ENCODE measurements at regions not wholly inside any gene's neighbourhood (a gene's known extent, or its start where the extent isn't known, plus 50 kb on each side); places are given as distances from the start of the nearest gene placed in this dataset.
"Not testable (repeated sequence)": the region's sequence is repeated elsewhere in the genome, so short reads cannot be mapped to it uniquely, and the experiment has no call there.

DNA sequence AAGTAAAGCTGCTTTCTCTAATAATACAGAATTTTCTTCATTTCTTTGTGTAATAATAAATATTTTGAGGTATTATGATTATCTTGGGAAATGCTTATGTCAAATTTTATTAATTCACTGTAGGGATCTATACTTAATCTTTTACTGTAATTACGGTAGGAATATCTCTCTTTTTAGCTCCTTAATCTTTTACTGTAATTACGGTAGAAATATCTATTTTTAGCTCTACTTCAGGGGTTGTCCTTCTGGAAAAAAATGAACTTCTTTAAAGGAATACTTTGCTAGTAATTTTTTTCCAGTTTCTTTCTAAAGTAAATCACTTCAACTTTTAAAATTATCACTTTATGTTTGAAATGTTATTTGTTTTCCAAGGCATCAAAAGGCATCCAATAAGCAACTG is 2229.4 kb upstream of the AGA start:
- Mint-ChIP-seq H3K4me3 (no peak overlapping the region), H3K27ac (no peak overlapping the region), H3K27me3 (no peaks in the 10 kb centered on the region)

GRCh38 chr4:179678093-179678814 is 2236.0 kb upstream of the AGA start:
- Mint-ChIP-seq H3K4me3 (no peak overlapping the region), H3K4me1 (no peaks in the 10 kb centered on the region), H3K27me3 (no peaks in the 10 kb centered on the region), H3K27ac (no peak overlapping the region), H3K9me3 (peaks cover 26% of the 10 kb centered on the region), H3K36me3 (ENCODE audit: low read depth) (no peaks in the 10 kb centered on the region)
- no peak for ATAC-seq (replicated peaks)

More for the DNA sequence above, 2229.4 kb upstream of the AGA start:
- no peaks in the 10 kb centered on the region for H3K36me3 Mint-ChIP-seq (ENCODE audit: low read depth)
- no peaks in the 10 kb centered on the region for H3K4me1 Mint-ChIP-seq
- ATAC-seq (replicated peaks), result no peak
- H3K9me3 Mint-ChIP-seq, result peaks cover 5% of the 10 kb centered on the region

DNA sequence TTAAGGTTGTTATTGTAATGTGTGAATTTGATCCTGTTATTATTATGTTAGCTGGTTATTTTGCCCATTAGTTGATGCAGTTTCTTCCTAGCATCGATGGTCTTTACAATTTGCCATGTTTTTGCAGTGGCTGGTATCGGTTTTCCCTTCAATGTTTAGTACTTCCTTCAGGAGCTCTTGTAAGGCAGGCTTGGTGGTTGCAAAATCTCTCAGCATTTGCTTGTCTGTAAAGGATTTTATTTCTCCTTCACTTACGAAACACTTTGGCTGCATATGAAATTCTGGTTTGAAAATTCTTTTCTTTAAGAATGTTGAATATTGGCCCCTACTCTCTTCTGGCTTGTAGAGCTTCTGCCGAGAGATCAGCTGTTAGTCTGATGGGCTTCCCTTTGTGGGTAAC is 2241.4 kb upstream of the AGA start:
- not testable (repeated sequence) for H3K36me3 Mint-ChIP-seq (ENCODE audit: low read depth); ATAC-seq (replicated peaks); H3K4me3 Mint-ChIP-seq; H3K27me3 Mint-ChIP-seq; H3K4me1 Mint-ChIP-seq; H3K27ac Mint-ChIP-seq
- peaks cover 16% of the 10 kb centered on the region for H3K9me3 Mint-ChIP-seq

- Mint-ChIP-seq H3K4me3 (no peak overlapping the region), H3K4me1 (no peaks in the 10 kb centered on the region), H3K27me3 (no peaks in the 10 kb centered on the region), H3K36me3 (ENCODE audit: low read depth) (no peaks in the 10 kb centered on the region), H3K9me3 (peaks cover 7% of the 10 kb centered on the region), H3K27ac (no peak overlapping the region)
- no peak for ATAC-seq (replicated peaks)
Measured at GRCh38 chr4:179692222-179692621, 2250.0 kb upstream of the AGA start.

DNA sequence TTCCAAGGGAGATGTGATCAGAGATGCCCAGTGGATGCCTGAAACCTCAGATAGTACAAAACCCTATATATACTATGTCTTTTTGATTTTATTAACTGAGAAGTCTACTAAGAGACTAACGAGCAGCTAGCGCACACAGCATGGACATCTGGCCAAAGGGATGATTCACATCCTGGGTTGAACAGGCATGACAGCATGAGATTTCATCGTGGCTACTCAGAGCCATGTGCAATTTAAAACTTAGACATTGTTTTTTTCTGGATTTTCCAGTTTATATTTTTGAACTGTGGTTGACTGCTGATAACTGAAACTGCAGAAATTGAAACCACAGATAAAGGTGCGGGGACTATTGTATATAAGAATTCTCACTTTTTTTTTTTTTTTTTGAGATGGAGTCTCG is 2252.9 kb upstream of the AGA start:
- Mint-ChIP-seq H3K9me3 (peaks cover 11% of the 10 kb centered on the region), H3K27me3 (no peaks in the 10 kb centered on the region), H3K36me3 (ENCODE audit: low read depth) (no peaks in the 10 kb centered on the region), H3K4me1 (no peaks in the 10 kb centered on the region), H3K4me3 (no peak overlapping the region), H3K27ac (no peak overlapping the region)
- no peak for ATAC-seq (replicated peaks)

DNA sequence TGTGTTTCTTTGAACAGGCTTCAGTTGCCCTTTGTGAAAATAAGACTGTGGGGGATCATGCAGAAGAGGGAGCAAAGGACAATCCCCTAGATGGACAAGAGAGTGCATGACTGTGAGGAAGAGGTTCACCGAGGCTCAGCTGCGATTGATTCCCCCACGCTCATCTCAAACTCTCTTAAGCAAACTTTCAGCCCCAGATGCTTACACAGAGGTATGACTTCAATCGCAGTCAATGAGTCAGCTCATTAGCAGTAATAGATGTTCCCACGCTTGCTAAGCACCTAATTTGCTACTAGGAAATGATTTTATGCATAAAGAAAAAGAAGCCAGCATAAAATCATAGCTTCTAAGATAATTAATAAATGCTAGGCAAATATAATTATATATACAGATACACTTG is 2256.1 kb upstream of the AGA start:
- peaks cover 8% of the 10 kb centered on the region for H3K9me3 Mint-ChIP-seq
- H3K4me3 Mint-ChIP-seq, result no peak overlapping the region
- H3K36me3 Mint-ChIP-seq (ENCODE audit: low read depth), result no peaks in the 10 kb centered on the region
- no peaks in the 10 kb centered on the region for H3K4me1 Mint-ChIP-seq
- no peak for ATAC-seq (replicated peaks)
- no peak overlapping the region for H3K27ac Mint-ChIP-seq
- H3K27me3 Mint-ChIP-seq, result no peaks in the 10 kb centered on the region

DNA sequence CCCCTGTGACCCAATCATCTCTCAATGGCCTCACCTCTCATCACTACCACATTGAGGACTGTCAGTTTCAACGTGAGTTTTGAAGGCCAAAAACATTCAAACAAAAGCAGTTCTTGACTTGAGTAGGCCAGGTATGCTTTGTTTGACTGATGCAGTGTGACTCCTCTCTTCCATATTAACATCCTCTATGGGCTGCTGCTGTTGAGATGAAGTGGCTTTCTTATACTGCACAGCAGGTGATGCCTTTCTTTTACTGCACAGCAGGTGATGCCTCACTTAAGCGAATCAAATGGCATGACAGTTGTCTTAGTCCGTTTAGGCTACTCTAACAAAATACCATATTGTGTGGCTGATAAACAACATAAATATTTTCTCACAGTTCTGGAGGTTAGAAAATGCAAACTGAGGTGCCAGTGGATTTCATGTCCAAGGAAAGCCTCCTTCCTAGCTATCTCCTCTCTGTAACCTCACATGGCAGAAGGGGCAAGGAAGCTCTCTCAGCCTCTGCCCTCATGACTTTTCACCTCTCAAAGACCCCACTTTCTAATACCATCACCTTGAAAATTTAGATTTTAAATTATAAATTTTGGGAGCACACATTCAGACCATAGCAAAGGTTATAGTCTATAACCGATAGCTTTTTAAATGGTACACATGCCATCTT is 2267.9 kb upstream of the AGA start:
- H3K9me3 Mint-ChIP-seq, result no peaks in the 10 kb centered on the region
- no peak for ATAC-seq (replicated peaks)

DNA sequence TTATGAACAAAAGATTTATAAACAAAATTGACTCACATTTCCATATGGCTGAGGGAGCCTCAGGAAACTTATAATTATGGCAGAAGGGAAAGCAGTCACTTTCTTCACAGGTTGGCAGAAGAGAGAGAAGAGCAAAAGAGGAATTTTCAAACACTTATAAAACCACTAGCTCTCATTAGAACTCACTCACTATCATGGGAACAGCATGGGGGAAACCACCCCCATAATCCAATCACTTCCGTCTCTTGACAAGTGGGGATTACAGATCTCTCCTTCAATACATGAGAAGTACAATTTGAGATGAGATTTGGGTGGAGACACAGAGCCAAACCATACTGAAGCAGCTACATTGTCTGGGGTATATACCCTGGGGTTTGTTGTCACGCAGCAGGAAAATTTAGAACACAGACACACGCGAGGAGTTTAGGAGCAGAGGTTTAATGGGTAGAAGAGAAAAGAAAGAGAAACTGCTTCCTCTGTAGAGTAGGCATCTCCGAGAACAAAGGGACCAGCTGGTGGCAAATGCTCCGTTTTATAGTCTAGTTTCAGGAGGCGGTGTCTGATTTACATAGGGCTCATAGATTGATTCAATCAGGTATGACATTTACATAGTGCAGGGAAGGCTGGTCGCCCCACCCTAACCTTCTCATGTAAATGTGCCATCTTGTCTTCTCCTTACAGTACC is 2277.7 kb upstream of the AGA start:
- ATAC-seq (replicated peaks), result no peak
- H3K27ac Mint-ChIP-seq, result no peak overlapping the region
- H3K27me3 Mint-ChIP-seq, result no peaks in the 10 kb centered on the region
- no peaks in the 10 kb centered on the region for H3K36me3 Mint-ChIP-seq (ENCODE audit: low read depth)
- H3K4me3 Mint-ChIP-seq, result no peak overlapping the region
- H3K4me1 Mint-ChIP-seq, result no peaks in the 10 kb centered on the region
- H3K9me3 Mint-ChIP-seq, result peaks cover 15% of the 10 kb centered on the region

More for the DNA sequence above, 2267.9 kb upstream of the AGA start:
- H3K4me1 Mint-ChIP-seq, result no peaks in the 10 kb centered on the region
- no peaks in the 10 kb centered on the region for H3K27me3 Mint-ChIP-seq
- no peaks in the 10 kb centered on the region for H3K36me3 Mint-ChIP-seq (ENCODE audit: low read depth)
- H3K27ac Mint-ChIP-seq, result no peak overlapping the region
- H3K4me3 Mint-ChIP-seq, result no peak overlapping the region

GRCh38 chr4:179726491-179726890 is 2284.3 kb upstream of the AGA start:
- H3K4me3 Mint-ChIP-seq; ATAC-seq (replicated peaks); H3K27ac Mint-ChIP-seq; H3K36me3 Mint-ChIP-seq (ENCODE audit: low read depth); H3K4me1 Mint-ChIP-seq; H3K27me3 Mint-ChIP-seq; H3K9me3 Mint-ChIP-seq: not testable (repeated sequence)

DNA sequence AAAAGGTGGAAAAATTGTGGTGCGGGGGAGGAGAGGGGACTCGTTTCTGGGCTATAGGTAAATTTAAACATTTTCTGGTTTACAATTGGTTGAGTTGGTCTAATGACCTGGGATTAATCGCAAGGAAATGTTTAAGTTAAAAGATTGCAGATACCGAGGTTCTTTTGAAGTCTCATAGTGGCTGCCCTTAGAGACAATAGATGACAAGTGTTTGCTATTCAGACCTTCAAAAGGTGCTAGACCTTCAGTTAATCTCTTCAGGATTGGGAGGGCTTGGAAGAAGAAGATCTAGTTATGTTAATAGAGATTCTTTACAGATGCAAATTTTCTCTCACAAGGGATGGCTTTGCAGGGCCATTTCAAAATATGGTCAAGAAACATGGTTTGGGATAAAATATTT is 2286.1 kb upstream of the AGA start:
- H3K4me3 Mint-ChIP-seq, result no peak overlapping the region
- H3K36me3 Mint-ChIP-seq (ENCODE audit: low read depth), result no peaks in the 10 kb centered on the region
- H3K27me3 Mint-ChIP-seq, result no peaks in the 10 kb centered on the region
- no peak for ATAC-seq (replicated peaks)
- no peaks in the 10 kb centered on the region for H3K9me3 Mint-ChIP-seq
- H3K4me1 Mint-ChIP-seq, result no peaks in the 10 kb centered on the region
- no peak overlapping the region for H3K27ac Mint-ChIP-seq

- not testable (repeated sequence) for ATAC-seq (replicated peaks); H3K4me3 Mint-ChIP-seq; H3K27ac Mint-ChIP-seq; H3K4me1 Mint-ChIP-seq; H3K27me3 Mint-ChIP-seq; H3K36me3 Mint-ChIP-seq (ENCODE audit: low read depth)
- H3K9me3 Mint-ChIP-seq, result peaks cover 16% of the 10 kb centered on the region
Measured at GRCh38 chr4:179736820-179737219, 2294.6 kb upstream of the AGA start.

DNA sequence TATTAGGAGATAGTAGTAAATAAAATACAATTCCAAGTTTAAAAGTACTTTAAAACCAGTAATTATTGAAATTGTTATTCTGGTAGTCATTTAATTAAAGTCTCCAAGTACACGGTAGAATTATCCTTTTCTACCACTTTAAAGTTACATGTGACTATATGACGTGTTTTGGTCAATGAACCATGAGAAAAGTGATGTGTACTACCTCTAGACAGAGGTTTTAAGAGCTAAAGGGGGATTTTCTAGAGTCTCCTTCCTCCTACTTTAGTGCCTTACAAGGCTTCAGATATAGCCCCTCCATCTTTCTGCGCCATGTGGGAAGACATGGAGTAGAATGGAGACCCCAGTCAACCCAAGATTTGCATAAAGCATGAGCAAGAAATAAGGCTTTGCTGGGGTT is 2296.6 kb upstream of the AGA start:
- Mint-ChIP-seq H3K27me3 (no peaks in the 10 kb centered on the region), H3K4me3 (no peak overlapping the region), H3K9me3 (peaks cover 16% of the 10 kb centered on the region), H3K36me3 (ENCODE audit: low read depth) (no peaks in the 10 kb centered on the region), H3K27ac (no peak overlapping the region), H3K4me1 (no peaks in the 10 kb centered on the region)
- no peak for ATAC-seq (replicated peaks)

GRCh38 chr4:179747218-179747910 is 2305.1 kb upstream of the AGA start:
- Mint-ChIP-seq H3K4me1 (no peaks in the 10 kb centered on the region), H3K36me3 (ENCODE audit: low read depth) (no peaks in the 10 kb centered on the region), H3K27me3 (no peaks in the 10 kb centered on the region), H3K4me3 (no peak overlapping the region), H3K27ac (no peak overlapping the region), H3K9me3 (peaks cover 9% of the 10 kb centered on the region)
- no peak for ATAC-seq (replicated peaks)

GRCh38 chr4:179748837-179749236 is 2306.6 kb upstream of the AGA start:
- Mint-ChIP-seq H3K27ac (no peak overlapping the region), H3K4me3 (no peak overlapping the region), H3K27me3 (no peaks in the 10 kb centered on the region), H3K36me3 (ENCODE audit: low read depth) (no peaks in the 10 kb centered on the region), H3K4me1 (no peaks in the 10 kb centered on the region), H3K9me3 (peaks cover 9% of the 10 kb centered on the region)
- ATAC-seq (replicated peaks), result no peak

DNA sequence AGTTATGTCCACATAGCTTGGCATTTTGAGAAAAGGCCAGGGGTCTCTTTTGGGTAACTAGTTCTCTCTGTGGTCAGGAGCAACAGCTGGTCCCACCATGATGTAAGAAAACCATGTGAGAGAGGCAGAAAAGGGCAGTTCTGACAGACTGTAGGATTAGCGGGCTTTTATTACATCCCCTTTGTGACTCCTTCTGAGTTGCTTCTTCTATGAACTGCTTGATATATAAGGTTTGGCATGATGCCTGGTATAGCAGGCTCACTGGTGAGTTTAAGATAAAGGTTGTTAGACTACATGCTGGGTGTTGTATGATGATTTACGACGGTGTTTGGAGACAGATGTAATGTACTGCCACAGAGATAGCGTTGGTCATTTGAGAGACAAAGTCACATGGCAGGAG is 2308.1 kb upstream of the AGA start:
- no peak overlapping the region for H3K27ac Mint-ChIP-seq
- H3K4me3 Mint-ChIP-seq, result no peak overlapping the region
- no peak for ATAC-seq (replicated peaks)
- no peaks in the 10 kb centered on the region for H3K36me3 Mint-ChIP-seq (ENCODE audit: low read depth)
- H3K9me3 Mint-ChIP-seq, result peaks cover 9% of the 10 kb centered on the region
- H3K4me1 Mint-ChIP-seq, result no peaks in the 10 kb centered on the region
- H3K27me3 Mint-ChIP-seq, result no peaks in the 10 kb centered on the region
